H9 (cell line): ENCODE measurements at regions not wholly inside any gene's neighbourhood (a gene's known extent, or its start where the extent isn't known, plus 50 kb on each side); places are given as distances from the start of the nearest gene placed in this dataset.

Experiments used
- DNase-seq: peaks from one replicate; pipeline ENCODE4 v3.0.0-alpha.2; 2017
- H2AFZ ChIP-seq: one replicate; pipeline ENCODE4 v1.6.1; 2013; ENCODE audit warnings: mild to moderate bottlenecking, low read length, control low read depth, moderate library complexity
- H2AK5ac ChIP-seq: 2 replicates; pipeline ENCODE4 v1.6.1; 2013; ENCODE audit warnings: low read length, control low read depth, mixed read lengths; ENCODE audit not compliant: insufficient read length
- H2BK120ac ChIP-seq: one replicate; pipeline ENCODE4 v1.6.1; 2013; ENCODE audit warnings: low read depth, mild to moderate bottlenecking, low read length, control low read depth, inconsistent platforms; ENCODE audit not compliant: poor library complexity, severe bottlenecking
- H2BK12ac ChIP-seq: 2 replicates; pipeline ENCODE4 v1.6.1; 2013; ENCODE audit warnings: low read length, control low read depth, mixed read lengths, low read depth; ENCODE audit not compliant: insufficient read length
- H2BK15ac ChIP-seq: 2 replicates; pipeline ENCODE4 v1.6.1; 2013; ENCODE audit warnings: low read depth, low read length, control low read depth
- H2BK20ac ChIP-seq: one replicate; pipeline ENCODE4 v1.6.1; 2013; ENCODE audit warnings: low read depth, mild to moderate bottlenecking, low read length, control low read depth, inconsistent platforms; ENCODE audit not compliant: poor library complexity, severe bottlenecking
- H2BK5ac ChIP-seq: 2 replicates; pipeline ENCODE4 v1.6.1; 2013; ENCODE audit warnings: low read length, control low read depth, mixed read lengths; ENCODE audit not compliant: insufficient read length
- H3K14ac ChIP-seq: 2 replicates; pipeline ENCODE4 v1.6.1; 2013; ENCODE audit warnings: low read length, control low read depth; ENCODE audit not compliant: insufficient read depth
- H3K18ac ChIP-seq: 2 replicates; pipeline ENCODE4 v1.6.1; 2013; ENCODE audit warnings: low read depth, mild to moderate bottlenecking, mixed read lengths, low read length, control low read depth; ENCODE audit not compliant: insufficient read length
- H3K23ac ChIP-seq: 2 replicates; pipeline ENCODE4 v1.6.1; 2013; ENCODE audit warnings: low read length, control low read depth, mixed read lengths, low read depth; ENCODE audit not compliant: insufficient read length
- H3K23me2 ChIP-seq: 2 replicates; pipeline ENCODE4 v1.6.1; 2013; ENCODE audit warnings: low read depth, mild to moderate bottlenecking, mixed read lengths, low read length, control low read depth; ENCODE audit not compliant: insufficient read length, poor library complexity, severe bottlenecking
- H3K27ac ChIP-seq: 2 replicates; pipeline ENCODE4 v1.5.1; 2013; ENCODE audit warnings: low read length, control low read depth, mixed read lengths, low read depth; ENCODE audit not compliant: insufficient read length
- H3K27me3 ChIP-seq: 2 replicates; pipeline ENCODE4 v1.6.1; 2013; ENCODE audit warnings: low read length, control low read depth, inconsistent platforms; ENCODE audit not compliant: insufficient read depth
- H3K4ac ChIP-seq: 2 replicates; pipeline ENCODE4 v1.6.1; 2013; ENCODE audit warnings: low read depth, mild to moderate bottlenecking, control low read depth, inconsistent platforms, low read length, moderate library complexity
- H3K4me1 ChIP-seq: 2 replicates; pipeline ENCODE4 v1.6.1; 2013; ENCODE audit warnings: low read length, control low read depth, inconsistent platforms; ENCODE audit not compliant: insufficient read depth
- H3K4me2 ChIP-seq: 2 replicates; pipeline ENCODE4 v1.6.1; 2013; ENCODE audit warnings: low read length, control low read depth, mixed read lengths; ENCODE audit not compliant: insufficient read length, insufficient read depth
- H3K56ac ChIP-seq: 2 replicates; pipeline ENCODE4 v1.6.1; 2013; ENCODE audit warnings: low read depth, mild to moderate bottlenecking, mixed read lengths, low read length, control low read depth; ENCODE audit not compliant: insufficient read length
- H3K79me1 ChIP-seq: 2 replicates; pipeline ENCODE4 v1.6.1; 2013; ENCODE audit warnings: low read depth, mild to moderate bottlenecking, moderate library complexity, low read length, control low read depth, inconsistent platforms; ENCODE audit not compliant: insufficient read depth, poor library complexity, severe bottlenecking
- H3K79me2 ChIP-seq: 2 replicates; pipeline ENCODE4 v1.6.1; 2013; ENCODE audit warnings: low read length, control low read depth, inconsistent platforms; ENCODE audit not compliant: insufficient read depth
- H3K9ac ChIP-seq: 2 replicates; pipeline ENCODE4 v1.6.1; 2013; ENCODE audit warnings: low read length, control low read depth, mixed read lengths; ENCODE audit not compliant: insufficient read length; ENCODE audit errors: extremely low read depth
- H3K9me3 ChIP-seq: one replicate; pipeline ENCODE4 v1.6.1; 2013; ENCODE audit warnings: low read depth, low read length, inconsistent platforms; ENCODE audit not compliant: control insufficient read depth
- H3T11ph ChIP-seq: one replicate; pipeline ENCODE4 v1.6.1; 2013; ENCODE audit warnings: mild to moderate bottlenecking, low read length, control low read depth, inconsistent platforms
- H4K20me1 ChIP-seq: one replicate; pipeline ENCODE4 v1.6.1; 2013; ENCODE audit not compliant: control insufficient read depth, insufficient read length, insufficient read depth
- H4K5ac ChIP-seq: 2 replicates; pipeline ENCODE4 v1.6.1; 2013; ENCODE audit warnings: low read depth, mild to moderate bottlenecking, mixed read lengths, low read length, control low read depth; ENCODE audit not compliant: insufficient read length
- H4K8ac ChIP-seq: replicated peaks from 2 replicates; pipeline ENCODE4 v1.6.1; 2013; ENCODE audit warnings: low read length, control low read depth, mixed read lengths, low read depth; ENCODE audit not compliant: insufficient read length
- H4K91ac ChIP-seq: 2 replicates; pipeline ENCODE4 v1.6.1; 2013; ENCODE audit warnings: low read depth, mild to moderate bottlenecking, moderate library complexity, mixed read lengths, low read length, control low read depth; ENCODE audit not compliant: insufficient read length
- H3K27ac Mint-ChIP-seq, 3 experiments: 2 replicates in 2 of 3; 3 replicates in 1 of 3; pipeline ENCODE4 v1.8.0; 2020 to 2021; ENCODE audit warnings: mixed read lengths in 3 of 3, mild to moderate bottlenecking in 1 of 3, moderate library complexity in 1 of 3
- H3K27me3 Mint-ChIP-seq: 2 replicates; pipeline ENCODE4 v1.8.0; 2021; ENCODE audit warnings: low read depth, mild to moderate bottlenecking, moderate library complexity, mixed read lengths
- H3K36me3 Mint-ChIP-seq, 3 experiments: 2 replicates in 2 of 3; 3 replicates in 1 of 3; pipeline ENCODE4 v1.8.0; 2020 to 2021; ENCODE audit warnings: low read depth in 3 of 3, mixed read lengths in 3 of 3; ENCODE audit not compliant: insufficient read depth in 1 of 3
- H3K4me1 Mint-ChIP-seq, 2 experiments: 2 replicates each; pipeline ENCODE4 v1.8.0; 2020; ENCODE audit warnings: mixed read lengths in 2 of 2
- H3K4me3 Mint-ChIP-seq, 2 experiments: 2 replicates in 1 of 2; 3 replicates in 1 of 2; pipeline ENCODE4 v1.8.0; 2020 to 2021; ENCODE audit warnings: mild to moderate bottlenecking in 2 of 2, mixed read lengths in 2 of 2, moderate library complexity in 1 of 2
- H3K9me3 Mint-ChIP-seq, 2 experiments: 2 replicates in 1 of 2; 3 replicates in 1 of 2; pipeline ENCODE4 v1.8.0; 2020; ENCODE audit warnings: mild to moderate bottlenecking in 2 of 2, mixed read lengths in 2 of 2, moderate library complexity in 1 of 2
- CTCF ChIP-seq: fragments of 200-600 bp; sonication (generic); conservative IDR thresholded peaks from 3 replicates; pipeline ENCODE4 v1.8.0; 2021; ENCODE audit warnings: antibody characterized with exemption, mild to moderate bottlenecking
- WGBS: extraction: QIAGEN DNeasy Blood & Tissue Kit; methylation state at CpG from one replicate; pipeline ENCODE4 v1.1.7; 2013; ENCODE audit warnings: missing lambda C conversion rate, low lambda C conversion rate, mixed read lengths; ENCODE audit not compliant: insufficient read length; ENCODE audit errors: extremely low coverage; 5-methylcytosine and 5-hydroxymethylcytosine counted together

GRCh38 chr14:98249476-98249875 lies 1022.5 kb downstream of the BCL11B start:
- Histone ChIP-seq H4K5ac (no peak overlapping the region), H2BK5ac (no peak overlapping the region), H3K9ac (no peak overlapping the region), H3K4ac (no peak overlapping the region), H3K4me2 (no peak overlapping the region), H3K9me3 (no peaks in the 10 kb centered on the region), H3K79me1 (no peaks in the 10 kb centered on the region), H4K91ac (no peak overlapping the region), H3K23me2 (no peaks in the 10 kb centered on the region), H3K23ac (no peak overlapping the region), H2BK15ac (no peak overlapping the region), H2BK12ac (no peak overlapping the region), H3K4me1 (no peaks in the 10 kb centered on the region), H3K27ac (no peak overlapping the region), H3K56ac (no peak overlapping the region), H3K14ac (no peak overlapping the region), H3K79me2 (no peaks in the 10 kb centered on the region), H3K18ac (no peak overlapping the region), H2AK5ac (no peak overlapping the region), H2BK120ac (no peak overlapping the region), H4K20me1 (no peaks in the 10 kb centered on the region), H4K8ac (no peak overlapping the region), H3K27me3 (no peaks in the 10 kb centered on the region), H2BK20ac (no peak overlapping the region), H2AFZ (no peak overlapping the region), H3T11ph (no peak overlapping the region)
- Mint-ChIP-seq H3K4me3 (no peak overlapping the region), H3K4me1 (peaks cover 6 to 8% of the 10 kb centered on the region in 2 experiments; a peak in 3 of 4 replicates), H3K9me3 (no peaks in the 10 kb centered on the region; a peak in 1 of 5 replicates), H3K27ac (no peak overlapping the region), H3K27me3 (no peaks in the 10 kb centered on the region), H3K36me3 (no peaks in the 10 kb centered on the region)
- WGBS = no CpG with 5 or more reads among the region's 2 CpGs
- TF ChIP-seq CTCF = no peak
- DNase-seq = no peak
